ENCODE measurements at regions not wholly inside any gene's neighbourhood (a gene's known extent, or its start where the extent isn't known, plus 50 kb on each side); places are given as distances from the start of the nearest gene placed in this dataset.

- Histone ChIP-seq H4K20me1 (ENCODE audit: control insufficient read depth, insufficient read depth, low read depth, low read length) (no peaks in the 10 kb centered on the region), H3K27me3 (ENCODE audit: control insufficient read depth, low read length) (no peaks in the 10 kb centered on the region), H3K79me2 (ENCODE audit: control insufficient read depth, low read length) (no peaks in the 10 kb centered on the region), H3K36me3 (ENCODE audit: control insufficient read depth, low read length) (peaks cover 5% of the 10 kb centered on the region; the same call in 1 of the 2 replicates), H3K4me1 (ENCODE audit: control insufficient read depth, low read length) (no peaks in the 10 kb centered on the region), H3K27ac (ENCODE audit: low read depth, low read length) (no peak overlapping the region), H3F3A (ENCODE audit: control insufficient read depth, insufficient read depth) (no peaks in the 10 kb centered on the region), H3K9me2 (replicated peaks; ENCODE audit: control insufficient read depth, low read length) (no peaks in the 10 kb centered on the region), H3K9me3 (ENCODE audit: control insufficient read depth, insufficient read depth, low read length) (no peaks in the 10 kb centered on the region), H3K4me2 (ENCODE audit: low read length) (no peak overlapping the region), H3K4me3 (ENCODE audit: low read length) (no peak overlapping the region)
- TF ChIP-seq CTCF (IDR thresholded peaks at IDR 0.05; ENCODE audit: low read depth, low read length, poor library complexity, severe bottlenecking) (no peak), EZH2phosphoT487 (IDR thresholded peaks at IDR 0.05; ENCODE audit: borderline replicate concordance, low read length) (no peak)
Measured at GRCh38 chr10:120180160-120180559, 276.9 kb upstream of the PLPP4 start.

GRCh38 chr10:120181154-120181553 lies 275.9 kb upstream of the PLPP4 start:
- peaks cover 5% of the 10 kb centered on the region; the same call in 1 of the 2 replicates for H3K36me3 ChIP-seq (ENCODE audit: control insufficient read depth, low read length)
- H3K9me3 ChIP-seq (ENCODE audit: control insufficient read depth, insufficient read depth, low read length), result no peaks in the 10 kb centered on the region
- H3K4me3 ChIP-seq (ENCODE audit: low read length), result no peak overlapping the region
- H4K20me1 ChIP-seq (ENCODE audit: control insufficient read depth, insufficient read depth, low read depth, low read length), result no peaks in the 10 kb centered on the region
- H3K27me3 ChIP-seq (ENCODE audit: control insufficient read depth, low read length), result no peaks in the 10 kb centered on the region
- no peaks in the 10 kb centered on the region for H3K79me2 ChIP-seq (ENCODE audit: control insufficient read depth, low read length)
- no peaks in the 10 kb centered on the region for H3F3A ChIP-seq (ENCODE audit: control insufficient read depth, insufficient read depth)
- H3K4me1 ChIP-seq (ENCODE audit: control insufficient read depth, low read length), result no peaks in the 10 kb centered on the region
- no peak overlapping the region for H3K4me2 ChIP-seq (ENCODE audit: low read length)
- TF ChIP-seq CTCF (IDR thresholded peaks at IDR 0.05; ENCODE audit: low read depth, low read length, poor library complexity, severe bottlenecking) (no peak), EZH2phosphoT487 (IDR thresholded peaks at IDR 0.05; ENCODE audit: borderline replicate concordance, low read length) (no peak)
- H3K27ac ChIP-seq (ENCODE audit: low read depth, low read length), result no peak overlapping the region
- H3K9me2 ChIP-seq (replicated peaks; ENCODE audit: control insufficient read depth, low read length), result no peaks in the 10 kb centered on the region

- Histone ChIP-seq H3K27ac (ENCODE audit: low read depth, low read length) (no peak overlapping the region), H3K9me3 (ENCODE audit: control insufficient read depth, insufficient read depth, low read length) (no peaks in the 10 kb centered on the region), H3K79me2 (ENCODE audit: control insufficient read depth, low read length) (no peaks in the 10 kb centered on the region), H3K27me3 (ENCODE audit: control insufficient read depth, low read length) (no peaks in the 10 kb centered on the region), H3K9me2 (replicated peaks; ENCODE audit: control insufficient read depth, low read length) (no peaks in the 10 kb centered on the region), H4K20me1 (ENCODE audit: control insufficient read depth, insufficient read depth, low read depth, low read length) (no peaks in the 10 kb centered on the region), H3F3A (ENCODE audit: control insufficient read depth, insufficient read depth) (no peaks in the 10 kb centered on the region), H3K36me3 (ENCODE audit: control insufficient read depth, low read length) (peaks cover 5% of the 10 kb centered on the region; the same call in 1 of the 2 replicates), H3K4me1 (ENCODE audit: control insufficient read depth, low read length) (no peaks in the 10 kb centered on the region), H3K4me2 (ENCODE audit: low read length) (no peak overlapping the region), H3K4me3 (ENCODE audit: low read length) (no peak overlapping the region)
- TF ChIP-seq EZH2phosphoT487 (IDR thresholded peaks at IDR 0.05; ENCODE audit: borderline replicate concordance, low read length) (no peak), CTCF (IDR thresholded peaks at IDR 0.05; ENCODE audit: low read depth, low read length, poor library complexity, severe bottlenecking) (no peak)
Measured at GRCh38 chr10:120182431-120182830, 274.6 kb upstream of the PLPP4 start.
